ENCODE measurements at regions not wholly inside any gene's neighbourhood (a gene's known extent, or its start where the extent isn't known, plus 50 kb on each side); places are given as distances from the start of the nearest gene placed in this dataset.

GRCh38 chr3:150106740-150107428, 136.2 kb upstream of the PFN2 start:
- no peaks in the 10 kb centered on the region for H3F3A ChIP-seq (ENCODE audit: low read length, unreplicated experiment)
- H3K4me2 ChIP-seq (ENCODE audit: low read length) = peak overlapping the region; percentile 38
- peaks cover under 1% of the 10 kb centered on the region; the same call in 1 of the 2 replicates for H3K9me3 ChIP-seq (ENCODE audit: low read length)
- no peaks in the 10 kb centered on the region for H3K36me3 ChIP-seq (ENCODE audit: low read depth, low read length)
- H2AFZ ChIP-seq (ENCODE audit: low read length) = no peak overlapping the region
- no peaks in the 10 kb centered on the region for H4K20me1 ChIP-seq (ENCODE audit: low read length)
- ChIA-PET POLR2A (ENCODE audit: unreplicated experiment) (interaction anchor here (0.6 kb wide), 1 partner anchor 22 kb away, joined by 3 read pairs; no protein-coding TSS in a partner anchor), CTCF (interaction anchor here (0.6 to 1.1 kb wide), 2 partner anchors 77 to 140 kb away, joined by 3 to 5 read pairs; no protein-coding TSS in a partner anchor)
- H3K27ac ChIP-seq (ENCODE audit: low read length) = peak overlapping the region; percentile 36
- H3K9me2 ChIP-seq (replicated peaks; ENCODE audit: low read length) = no peaks in the 10 kb centered on the region
- DNase-seq = peak; percentile 81
- peaks cover 27% of the 10 kb centered on the region for H3K4me1 ChIP-seq (ENCODE audit: insufficient read depth, low read length)
- no peaks in the 10 kb centered on the region for H3K27me3 ChIP-seq (ENCODE audit: low read length)
- intact Hi-C loops (cut with micrococcal nuclease) = loop anchor here (2.0 to 10.0 kb wide), 2 partner anchors 28 to 78 kb away; no protein-coding TSS in a partner anchor
- no peak overlapping the region for H3K9ac ChIP-seq (ENCODE audit: low read length)
- H3K4me3 ChIP-seq (ENCODE audit: low read length) = no peak overlapping the region
- no peaks in the 10 kb centered on the region for H3K79me2 ChIP-seq (ENCODE audit: low read length)
- no peak for TF ChIP-seq EZH2 (IDR thresholded peaks at IDR 0.05; ENCODE audit: low read length, unreplicated experiment)
- TF ChIP-seq EZH2phosphoT487 (IDR thresholded peaks at IDR 0.05; ENCODE audit: borderline replicate concordance, low read length) = no peak
- TF ChIP-seq CTCF (conservative IDR thresholded peaks at IDR 0.05; ENCODE audit: low read depth, low read length) = no peak
- no TSS peak for BruUV-seq (replicated peaks)
- ATAC-seq = peak; percentile 99

GRCh38 chr3:150105886-150106612, 135.4 kb upstream of the PFN2 start:
- DNase-seq (no peak), ATAC-seq (no peak; the same call in 1 of the 2 replicates)
- H3K4me1 ChIP-seq (ENCODE audit: insufficient read depth, low read length) = peaks cover 27% of the 10 kb centered on the region
- H3K4me3 ChIP-seq (ENCODE audit: low read length) = no peak overlapping the region
- peak overlapping the region; percentile 36 for H3K27ac ChIP-seq (ENCODE audit: low read length)
- BruUV-seq (replicated peaks) = no TSS peak
- ChIA-PET CTCF (interaction anchor here (1.1 kb wide), 1 partner anchor 78 kb away, joined by 5 read pairs; no protein-coding TSS in a partner anchor), POLR2A (ENCODE audit: unreplicated experiment) (no interaction called here)
- no peak for TF ChIP-seq EZH2phosphoT487 (IDR thresholded peaks at IDR 0.05; ENCODE audit: borderline replicate concordance, low read length)
- TF ChIP-seq CTCF (conservative IDR thresholded peaks at IDR 0.05; ENCODE audit: low read depth, low read length) = no peak
- no peak for TF ChIP-seq EZH2 (IDR thresholded peaks at IDR 0.05; ENCODE audit: low read length, unreplicated experiment)
- peaks cover 3% of the 10 kb centered on the region for H3K9me3 ChIP-seq (ENCODE audit: low read length)
- H4K20me1 ChIP-seq (ENCODE audit: low read length) = no peaks in the 10 kb centered on the region
- no peaks in the 10 kb centered on the region for H3K79me2 ChIP-seq (ENCODE audit: low read length)
- H2AFZ ChIP-seq (ENCODE audit: low read length) = no peak overlapping the region
- H3K36me3 ChIP-seq (ENCODE audit: low read depth, low read length) = no peaks in the 10 kb centered on the region
- intact Hi-C loops (cut with micrococcal nuclease) = loop anchor here (2.0 to 10.0 kb wide), 2 partner anchors 27 to 79 kb away; no protein-coding TSS in a partner anchor
- peak overlapping the region; percentile 38; the same call in 1 of the 2 replicates for H3K4me2 ChIP-seq (ENCODE audit: low read length)
- H3K9me2 ChIP-seq (replicated peaks; ENCODE audit: low read length) = no peaks in the 10 kb centered on the region
- no peaks in the 10 kb centered on the region for H3F3A ChIP-seq (ENCODE audit: low read length, unreplicated experiment)
- no peaks in the 10 kb centered on the region for H3K27me3 ChIP-seq (ENCODE audit: low read length)
- no peak overlapping the region for H3K9ac ChIP-seq (ENCODE audit: low read length)
